ENCODE measurements at regions not wholly inside any gene's neighbourhood (a gene's known extent, or its start where the extent isn't known, plus 50 kb on each side); places are given as distances from the start of the nearest gene placed in this dataset.

- DNase-seq (ENCODE audit: low read depth, low spot score) = no peak
Observed at GRCh38 chr13:30845297-30846214, 60.5 kb upstream of the MEDAG start.

- no peak for DNase-seq (ENCODE audit: low read depth, low spot score)
Observed at GRCh38 chr13:30846311-30846710, 59.8 kb upstream of the MEDAG start.

GRCh38 chr13:30846866-30847265, 59.2 kb upstream of the MEDAG start:
- no peak for DNase-seq (ENCODE audit: low read depth, low spot score)

- peak; percentile 95 for DNase-seq (ENCODE audit: low read depth, low spot score)
Observed at GRCh38 chr13:30847650-30848307, 58.3 kb upstream of the MEDAG start.

GRCh38 chr13:30848332-30849027, 57.6 kb upstream of the MEDAG start:
- DNase-seq (ENCODE audit: low read depth, low spot score) = no peak

- no peak for DNase-seq (ENCODE audit: low read depth, low spot score)
Observed at GRCh38 chr13:30849611-30850010, 56.5 kb upstream of the MEDAG start.

- DNase-seq (ENCODE audit: low read depth, low spot score) = no peak
Observed at GRCh38 chr13:30850204-30850866, 55.7 kb upstream of the MEDAG start.

- no peak for DNase-seq (ENCODE audit: low read depth, low spot score)
Observed at GRCh38 chr13:30850867-30851211, 55.2 kb upstream of the MEDAG start.

- DNase-seq (ENCODE audit: low read depth, low spot score) = no peak
Observed at GRCh38 chr13:30851697-30852096, 54.4 kb upstream of the MEDAG start.

GRCh38 chr13:30855569-30855968, 50.5 kb upstream of the MEDAG start:
- no peak for DNase-seq (ENCODE audit: low read depth, low spot score)

GRCh38 chr13:30856005-30856790, 49.9 kb upstream of the MEDAG start:
- DNase-seq (ENCODE audit: low read depth, low spot score) = no peak

All from astrocyte of the hippocampus (primary cell).